Activated CD8-positive, alpha-beta memory T cell treated with anti-CD3 and anti-CD28 coated beads for 1 hour (primary cell): ENCODE measurements at regions not wholly inside any gene's neighbourhood (a gene's known extent, or its start where the extent isn't known, plus 50 kb on each side); places are given as distances from the start of the nearest gene placed in this dataset.

Source experiments
- DNase-seq, 2 donors: peaks; one replicate each; pipeline ENCODE4 v3.0.0-alpha.2; 2020; ENCODE audit warnings: low read depth in 1 of 2; ENCODE audit errors: extremely low read depth in 1 of 2

DNA sequence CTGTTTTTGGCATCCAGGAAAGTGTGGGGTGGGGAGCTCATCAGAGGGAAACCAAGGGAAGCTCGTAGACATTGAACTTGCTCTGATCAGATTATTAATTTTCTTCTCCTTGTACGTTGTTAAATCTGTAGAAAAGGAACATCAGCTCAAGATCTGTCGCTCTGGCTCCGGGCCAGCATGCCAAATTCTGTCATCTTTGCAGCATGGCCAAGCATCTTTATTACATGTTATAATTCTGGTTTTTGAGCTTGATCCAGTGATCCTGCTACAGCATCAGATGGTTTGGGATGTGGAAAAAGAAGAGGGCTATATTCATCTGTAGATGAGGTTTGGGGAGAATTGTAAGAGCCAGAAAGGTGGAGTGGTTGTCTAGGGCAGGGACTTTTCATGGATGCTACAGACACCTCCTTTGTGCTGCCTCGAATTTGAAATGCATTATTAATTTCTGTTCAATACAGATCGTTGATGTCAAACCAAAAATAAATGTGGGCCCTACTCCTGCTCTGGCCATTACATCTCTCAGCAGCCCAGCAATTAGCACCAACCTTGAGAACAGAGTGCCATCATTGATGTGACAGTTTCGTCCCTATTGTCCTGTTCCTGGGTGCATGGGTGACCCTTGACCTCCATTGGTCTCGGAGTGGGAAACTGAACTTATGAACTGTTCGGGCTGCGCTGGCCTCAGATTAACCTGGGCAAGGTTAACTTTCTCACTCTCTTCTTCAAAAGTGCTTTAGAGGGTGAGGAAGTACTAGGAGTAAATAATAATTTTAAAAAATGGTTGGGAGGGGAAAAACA lies 250.8 kb downstream of the SOX4 start:
- no peak for DNase-seq

GRCh38 chr6:21845018-21845417 lies 251.5 kb downstream of the SOX4 start:
- DNase-seq: no peak

DNA sequence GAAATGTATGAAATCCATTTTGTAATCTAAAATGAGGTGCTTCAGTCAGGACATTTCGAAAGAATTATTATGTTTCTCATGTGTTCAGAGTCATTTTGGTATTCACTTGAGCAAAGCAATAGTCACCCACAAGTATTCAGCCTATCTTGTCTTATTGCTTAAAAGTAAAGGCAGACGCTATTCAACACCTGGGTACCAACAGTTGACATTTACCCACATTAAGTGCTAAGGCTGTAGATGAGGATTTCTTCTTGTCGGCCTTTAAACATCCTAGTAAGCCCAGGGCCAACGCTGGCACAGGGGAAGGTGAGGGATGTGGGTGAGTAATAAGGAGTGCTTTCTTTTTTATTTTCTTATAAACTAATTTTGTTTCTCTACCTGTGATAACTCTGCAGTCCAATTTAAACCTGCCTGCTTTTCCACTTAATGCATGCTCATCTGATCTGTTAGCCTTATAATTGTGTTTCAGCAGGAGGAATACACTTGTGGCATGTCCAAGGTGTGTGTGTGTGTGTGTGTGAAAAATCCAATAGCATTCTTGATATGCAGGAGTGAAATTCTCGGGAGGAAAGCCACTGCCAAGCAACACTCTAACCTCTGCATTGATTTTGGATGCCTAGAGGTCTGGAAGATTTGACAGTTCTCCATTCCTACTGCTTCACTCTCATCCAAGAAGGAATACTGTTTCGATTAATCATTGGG lies 252.0 kb downstream of the SOX4 start:
- no peak for DNase-seq

- no peak for DNase-seq
Observed at GRCh38 chr6:21846541-21847451, 253.2 kb downstream of the SOX4 start.

DNA sequence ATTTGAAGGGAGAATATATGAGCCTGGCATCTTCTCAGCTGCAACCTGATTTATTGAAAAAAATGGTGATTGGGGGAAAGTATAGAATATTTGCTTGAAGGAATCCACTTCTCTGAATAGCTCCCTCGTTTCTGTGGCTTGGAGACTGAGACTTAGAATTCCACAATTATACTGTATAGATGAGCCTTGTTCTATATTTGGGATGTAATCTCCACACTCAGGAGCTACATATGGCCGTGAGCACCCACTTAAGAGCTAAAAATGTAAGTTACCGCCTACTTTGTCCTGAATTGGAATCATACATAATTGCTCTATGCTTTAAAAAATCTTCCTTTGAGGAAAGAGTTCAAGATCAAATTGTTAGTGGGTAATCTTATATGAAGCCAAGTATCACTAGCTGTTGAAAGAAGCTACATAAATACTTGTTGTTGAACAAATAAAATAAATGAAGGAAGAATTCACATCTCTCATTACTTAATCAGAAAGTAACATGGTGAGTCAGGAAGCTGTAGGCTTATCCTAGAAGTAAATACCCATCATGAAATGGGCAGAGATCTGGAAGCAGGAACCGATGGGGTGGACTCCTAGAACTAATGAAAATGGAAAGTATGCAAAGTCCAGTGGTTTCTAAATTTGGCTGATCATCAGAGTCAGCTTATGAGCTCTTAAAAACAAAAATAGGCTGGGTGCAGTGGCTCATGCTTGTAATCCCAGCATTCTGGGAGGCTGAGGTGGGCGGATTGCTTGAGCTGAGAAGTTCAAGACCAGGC lies 254.3 kb downstream of the SOX4 start:
- no peak for DNase-seq

GRCh38 chr6:21850691-21851090 lies 257.1 kb downstream of the SOX4 start:
- no peak for DNase-seq

GRCh38 chr6:21855811-21856455 lies 262.4 kb downstream of the SOX4 start:
- no peak for DNase-seq

DNA sequence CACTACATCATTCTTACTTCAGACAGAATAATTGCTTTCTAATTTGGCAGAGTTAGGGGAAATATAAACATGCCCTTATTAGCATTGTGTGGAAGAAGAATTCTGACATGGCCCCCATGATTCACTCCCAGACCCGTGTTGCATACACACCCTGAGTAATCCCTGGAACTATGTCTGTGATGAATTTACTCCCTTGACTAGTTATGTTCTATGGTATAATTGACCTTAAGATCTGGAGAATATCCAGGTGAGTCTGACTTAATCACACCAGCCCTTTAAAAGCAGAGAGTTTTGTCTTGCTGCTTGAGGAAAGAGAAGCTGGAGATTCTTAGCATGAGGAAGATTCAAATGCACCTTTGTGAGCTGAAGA lies 262.9 kb downstream of the SOX4 start:
- no peak for DNase-seq

GRCh38 chr6:21856844-21857243 lies 263.3 kb downstream of the SOX4 start:
- DNase-seq: no peak

GRCh38 chr6:21858076-21858475 lies 264.5 kb downstream of the SOX4 start:
- no peak for DNase-seq

DNA sequence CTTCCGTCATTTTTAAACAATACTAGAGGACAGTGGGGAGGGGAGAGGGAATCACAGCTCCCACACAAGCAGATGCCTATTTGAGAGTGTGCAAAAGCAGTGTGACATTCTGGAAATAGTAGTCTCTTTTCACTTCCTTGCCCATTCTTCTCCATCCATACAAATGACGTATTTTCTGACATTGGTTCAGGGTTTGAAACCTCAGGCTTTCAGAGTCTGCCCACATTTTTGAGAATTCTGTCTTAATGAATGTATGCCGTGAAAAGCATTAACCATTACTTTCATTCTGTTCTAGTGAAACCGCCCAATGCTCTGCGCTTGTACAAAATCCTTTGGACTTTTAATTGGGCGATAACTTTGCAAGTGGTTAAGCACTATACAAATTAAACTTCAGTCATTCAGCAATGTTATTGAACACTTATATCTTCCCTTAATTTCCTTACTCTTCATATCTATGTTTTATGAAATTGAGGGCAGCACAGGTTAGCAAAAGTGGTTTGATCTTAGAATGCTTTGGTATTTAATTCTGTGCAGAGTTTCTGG lies 265.7 kb downstream of the SOX4 start:
- DNase-seq: no peak

DNA sequence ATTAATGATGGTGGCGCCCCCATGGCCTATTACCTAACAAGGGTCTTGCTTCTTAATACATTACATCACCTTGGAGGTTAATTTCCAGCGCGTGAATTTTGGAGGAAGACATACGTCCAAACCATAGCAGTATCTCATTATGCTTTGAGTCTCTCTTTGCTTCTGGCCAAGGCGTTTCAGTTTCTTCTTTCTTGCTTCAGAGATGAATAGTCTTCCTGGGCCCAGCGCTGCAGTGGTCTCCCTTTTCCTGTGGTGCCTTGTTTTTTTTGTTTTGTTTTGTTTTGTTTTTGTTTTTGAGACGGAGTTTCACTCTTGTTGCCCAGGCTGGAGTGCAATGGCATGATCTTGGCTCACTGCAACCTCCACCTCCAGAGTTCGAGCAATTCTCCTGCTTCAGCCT lies 268.4 kb downstream of the SOX4 start:
- no peak for DNase-seq

DNA sequence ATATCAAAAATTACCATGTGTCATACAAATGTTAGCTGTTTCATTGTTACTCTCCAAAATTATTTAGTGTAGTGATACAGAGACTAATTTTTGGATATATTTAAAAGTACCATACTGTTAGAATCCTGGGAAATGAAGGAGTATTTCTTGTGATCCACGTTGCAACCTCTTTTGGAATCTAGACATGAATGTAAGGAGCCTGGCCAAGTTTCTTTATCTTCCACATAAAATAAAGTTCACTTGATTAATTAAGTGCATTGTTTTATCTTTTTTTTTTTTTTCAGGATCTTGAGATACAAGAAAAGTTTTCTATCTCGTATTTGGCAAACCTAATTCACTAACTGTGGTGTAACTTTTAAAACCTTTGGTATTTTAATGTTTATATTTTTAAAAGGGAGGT lies 270.7 kb downstream of the SOX4 start:
- no peak for DNase-seq

GRCh38 chr6:21868226-21868625 lies 274.7 kb downstream of the SOX4 start:
- no peak for DNase-seq

DNA sequence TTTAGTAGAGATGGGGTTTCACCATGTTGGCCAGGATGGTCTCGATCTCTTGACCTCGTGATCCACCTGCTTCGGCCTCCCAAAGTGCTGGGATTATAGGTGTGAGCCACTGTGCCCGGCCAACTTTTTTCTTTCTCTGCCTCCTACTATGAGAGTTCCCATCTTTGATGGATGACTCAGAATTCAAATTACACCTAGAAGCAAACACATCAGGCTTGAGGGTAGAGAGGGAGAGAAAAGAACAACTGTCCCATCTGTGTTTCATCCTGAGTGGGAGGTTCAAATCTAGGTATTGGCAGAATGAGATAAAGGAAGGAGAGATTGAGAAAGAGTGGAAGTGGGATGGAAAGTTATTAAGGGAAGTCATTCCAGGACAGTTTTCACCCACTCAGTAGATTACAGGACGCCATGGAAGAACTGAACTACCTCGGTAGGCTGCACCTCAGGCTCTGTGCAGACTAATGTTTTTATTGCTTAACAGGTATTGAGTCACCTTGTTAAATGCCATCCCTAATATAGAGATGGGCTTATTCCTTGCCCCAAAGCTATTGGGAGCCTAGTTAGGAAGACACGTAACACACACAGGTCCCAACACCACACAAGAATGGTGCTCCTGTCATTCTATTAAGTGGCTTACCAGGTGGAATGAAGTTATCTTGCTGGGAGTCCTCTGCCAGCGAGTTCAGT lies 275.7 kb downstream of the SOX4 start:
- no peak for DNase-seq

- no peak for DNase-seq
Observed at GRCh38 chr6:21870076-21870730, 276.7 kb downstream of the SOX4 start.

GRCh38 chr6:21871831-21872230 lies 278.3 kb downstream of the SOX4 start:
- no peak for DNase-seq

GRCh38 chr6:21872749-21873148 lies 279.2 kb downstream of the SOX4 start:
- no peak for DNase-seq

- no peak for DNase-seq
Observed at GRCh38 chr6:21873562-21873961, 280.0 kb downstream of the SOX4 start.
